ENCODE measurements at regions not wholly inside any gene's neighbourhood (a gene's known extent, or its start where the extent isn't known, plus 50 kb on each side); places are given as distances from the start of the nearest gene placed in this dataset.
A peak's percentile ranks its signal among the peaks of the same experiment; 100 is the strongest.

DNA sequence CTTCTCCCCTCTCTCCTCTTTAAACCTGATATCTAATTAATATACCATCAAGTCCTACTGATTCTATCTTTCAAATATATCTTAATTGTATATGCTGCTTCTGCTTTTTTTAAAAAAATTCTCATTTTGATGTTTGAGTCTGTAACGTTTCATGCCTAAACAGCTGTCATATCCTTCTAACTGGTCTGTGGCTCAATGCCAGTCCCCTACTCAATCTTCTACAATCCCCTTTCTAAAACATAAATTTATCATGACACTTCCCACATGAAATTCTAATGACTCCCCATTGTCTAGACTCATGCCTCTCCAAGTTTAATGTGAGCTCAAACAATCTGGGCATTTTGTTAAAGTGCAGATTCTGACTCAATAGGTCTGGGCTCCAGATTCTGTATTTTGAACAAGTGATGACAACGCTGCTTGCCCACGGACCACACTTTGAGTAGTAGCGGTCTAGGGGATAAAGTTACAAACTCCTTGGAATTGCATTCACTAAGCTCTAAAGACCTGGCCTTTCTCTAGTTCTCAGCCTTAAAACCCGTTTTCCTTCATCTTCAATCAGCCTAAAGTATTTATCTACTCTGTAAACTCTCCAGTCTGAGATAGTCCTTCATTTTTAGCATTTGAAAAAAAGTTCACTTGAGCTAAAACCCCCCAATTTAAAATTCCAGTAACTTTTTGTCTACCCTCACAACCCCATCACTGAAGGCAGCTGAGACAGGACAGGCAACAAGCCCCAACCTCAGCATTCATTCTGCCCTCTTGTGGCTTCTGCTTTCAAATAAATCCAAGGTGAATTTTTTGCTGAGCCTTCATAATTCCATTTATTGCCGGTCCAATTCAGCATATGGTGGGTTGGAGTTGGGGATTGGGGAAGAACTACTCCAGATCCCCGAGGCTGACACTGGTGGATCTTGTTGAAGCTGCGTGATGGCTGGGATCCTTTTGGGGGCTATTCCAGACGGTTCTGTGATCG, 88.1 kb upstream of the THRB start:
- Histone ChIP-seq H3K4me3 (no peak overlapping the region), H3K4me1 (no peaks in the 10 kb centered on the region), H3K36me3 (no peaks in the 10 kb centered on the region), H3K27me3 (no peaks in the 10 kb centered on the region), H3K9me3 (no peaks in the 10 kb centered on the region), H3K27ac (no peak overlapping the region)
- no peak for DNase-seq
- intact Hi-C loops (cut with DNase I) = no loop called here
- TF ChIP-seq, protein P1, sequence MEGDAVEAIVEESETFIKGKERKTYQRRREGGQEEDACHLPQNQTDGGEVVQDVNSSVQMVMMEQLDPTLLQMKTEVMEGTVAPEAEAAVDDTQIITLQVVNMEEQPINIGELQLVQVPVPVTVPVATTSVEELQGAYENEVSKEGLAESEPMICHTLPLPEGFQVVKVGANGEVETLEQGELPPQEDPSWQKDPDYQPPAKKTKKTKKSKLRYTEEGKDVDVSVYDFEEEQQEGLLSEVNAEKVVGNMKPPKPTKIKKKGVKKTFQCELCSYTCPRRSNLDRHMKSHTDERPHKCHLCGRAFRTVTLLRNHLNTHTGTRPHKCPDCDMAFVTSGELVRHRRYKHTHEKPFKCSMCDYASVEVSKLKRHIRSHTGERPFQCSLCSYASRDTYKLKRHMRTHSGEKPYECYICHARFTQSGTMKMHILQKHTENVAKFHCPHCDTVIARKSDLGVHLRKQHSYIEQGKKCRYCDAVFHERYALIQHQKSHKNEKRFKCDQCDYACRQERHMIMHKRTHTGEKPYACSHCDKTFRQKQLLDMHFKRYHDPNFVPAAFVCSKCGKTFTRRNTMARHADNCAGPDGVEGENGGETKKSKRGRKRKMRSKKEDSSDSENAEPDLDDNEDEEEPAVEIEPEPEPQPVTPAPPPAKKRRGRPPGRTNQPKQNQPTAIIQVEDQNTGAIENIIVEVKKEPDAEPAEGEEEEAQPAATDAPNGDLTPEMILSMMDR (IDR thresholded peaks at IDR 0.05) = peak; percentile 22
- ATAC-seq = peak; percentile 37

DNA sequence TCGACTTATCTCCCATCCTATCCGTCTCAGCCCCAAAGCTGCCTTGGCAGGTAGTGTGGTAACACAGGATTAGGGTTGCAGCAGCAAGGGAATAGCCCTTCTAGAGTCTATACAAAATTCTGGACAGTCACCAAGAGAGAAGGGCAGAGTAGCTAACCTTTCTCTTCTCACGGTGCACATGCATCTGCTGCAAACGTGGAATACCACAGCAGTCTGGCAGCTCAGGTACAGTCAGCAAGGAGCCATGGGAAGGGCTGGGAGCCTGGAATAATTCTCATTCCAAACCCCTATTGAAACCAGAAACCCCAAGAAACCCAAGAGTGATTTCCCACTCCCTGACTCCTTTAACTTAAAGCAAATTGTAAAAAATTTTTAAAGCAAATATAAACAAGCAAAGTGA, 92.3 kb upstream of the THRB start:
- intact Hi-C loops (cut with DNase I) = no loop called here
- TF ChIP-seq, protein P1 (IDR thresholded peaks at IDR 0.05) = no peak
- DNase-seq = no peak
- H3K27ac ChIP-seq = no peak overlapping the region
- H3K36me3 ChIP-seq = no peaks in the 10 kb centered on the region
- H3K4me1 ChIP-seq = peaks cover 12% of the 10 kb centered on the region
- H3K27me3 ChIP-seq = no peaks in the 10 kb centered on the region
- H3K9me3 ChIP-seq = no peaks in the 10 kb centered on the region
- no peak overlapping the region for H3K4me3 ChIP-seq
- ATAC-seq = no peak

DNA sequence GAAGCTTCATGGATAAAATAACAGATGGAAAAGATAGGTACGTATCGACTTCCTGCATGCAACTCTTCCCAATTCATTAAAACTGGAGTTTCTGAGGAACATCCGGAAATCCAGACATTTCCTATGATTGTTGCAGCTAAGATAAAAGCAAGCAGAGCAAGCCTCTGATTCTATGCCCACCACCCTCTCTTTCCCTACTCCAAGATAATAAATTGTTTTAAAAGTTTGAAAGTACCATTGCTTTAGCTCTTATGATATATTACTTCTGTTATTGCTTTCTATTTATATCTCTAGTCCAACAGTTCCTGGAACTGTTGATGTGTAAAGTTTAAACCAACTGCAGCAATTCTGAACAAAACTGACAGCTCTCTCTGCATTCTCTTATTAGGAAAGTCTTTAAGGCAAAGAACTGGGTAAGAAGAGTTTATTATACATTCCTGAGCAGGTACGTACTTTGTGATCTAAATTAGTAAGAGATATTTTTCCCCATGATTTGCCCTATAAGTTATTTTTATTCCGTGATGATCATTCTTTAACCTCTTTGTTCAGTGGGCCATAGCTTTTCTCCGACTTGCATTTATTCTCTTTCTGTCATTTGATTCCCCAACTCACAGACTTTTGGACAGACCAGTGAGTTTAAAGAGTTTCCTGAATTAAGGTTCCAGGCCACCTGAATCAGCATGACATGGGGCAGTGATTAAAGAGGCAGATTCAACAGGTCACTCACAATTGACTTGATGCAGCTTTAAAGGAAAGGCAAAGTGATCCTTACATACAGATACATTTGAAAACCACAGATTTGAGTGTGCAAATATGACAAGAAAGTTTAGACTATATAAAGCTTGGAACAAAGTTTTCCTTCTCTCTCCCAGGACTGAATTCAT, 94.2 kb upstream of the THRB start:
- intact Hi-C loops (cut with DNase I) = no loop called here
- ATAC-seq = no peak
- Histone ChIP-seq H3K4me1 (peaks cover 12% of the 10 kb centered on the region), H3K27me3 (no peaks in the 10 kb centered on the region), H3K36me3 (no peaks in the 10 kb centered on the region), H3K4me3 (no peak overlapping the region), H3K27ac (no peak overlapping the region), H3K9me3 (no peaks in the 10 kb centered on the region)
- no peak for DNase-seq
- TF ChIP-seq, protein P1 (IDR thresholded peaks at IDR 0.05) = no peak

DNA sequence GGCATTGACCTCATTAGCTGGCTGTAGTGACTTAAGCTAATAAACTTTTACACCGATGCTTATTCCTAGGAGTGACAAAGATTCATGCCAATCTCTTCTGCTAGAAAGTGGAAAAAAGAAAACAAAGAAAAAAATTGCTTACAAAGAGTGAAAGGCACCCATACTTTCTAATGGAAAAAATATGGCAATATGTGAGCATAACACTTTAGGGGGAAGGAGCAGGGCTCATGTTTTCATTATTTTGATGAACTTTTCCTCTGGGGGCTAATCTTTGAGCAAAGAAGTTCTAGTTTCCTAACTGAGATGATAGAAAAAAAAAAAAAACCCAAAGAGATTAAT, 94.8 kb upstream of the THRB start:
- Histone ChIP-seq H3K27me3 (no peaks in the 10 kb centered on the region), H3K36me3 (no peaks in the 10 kb centered on the region), H3K27ac (no peak overlapping the region), H3K4me3 (no peak overlapping the region), H3K9me3 (no peaks in the 10 kb centered on the region), H3K4me1 (peaks cover 12% of the 10 kb centered on the region)
- intact Hi-C loops (cut with DNase I) = no loop called here
- DNase-seq (no peak), ATAC-seq (no peak)
- TF ChIP-seq, protein P1 (IDR thresholded peaks at IDR 0.05) = no peak

DNA sequence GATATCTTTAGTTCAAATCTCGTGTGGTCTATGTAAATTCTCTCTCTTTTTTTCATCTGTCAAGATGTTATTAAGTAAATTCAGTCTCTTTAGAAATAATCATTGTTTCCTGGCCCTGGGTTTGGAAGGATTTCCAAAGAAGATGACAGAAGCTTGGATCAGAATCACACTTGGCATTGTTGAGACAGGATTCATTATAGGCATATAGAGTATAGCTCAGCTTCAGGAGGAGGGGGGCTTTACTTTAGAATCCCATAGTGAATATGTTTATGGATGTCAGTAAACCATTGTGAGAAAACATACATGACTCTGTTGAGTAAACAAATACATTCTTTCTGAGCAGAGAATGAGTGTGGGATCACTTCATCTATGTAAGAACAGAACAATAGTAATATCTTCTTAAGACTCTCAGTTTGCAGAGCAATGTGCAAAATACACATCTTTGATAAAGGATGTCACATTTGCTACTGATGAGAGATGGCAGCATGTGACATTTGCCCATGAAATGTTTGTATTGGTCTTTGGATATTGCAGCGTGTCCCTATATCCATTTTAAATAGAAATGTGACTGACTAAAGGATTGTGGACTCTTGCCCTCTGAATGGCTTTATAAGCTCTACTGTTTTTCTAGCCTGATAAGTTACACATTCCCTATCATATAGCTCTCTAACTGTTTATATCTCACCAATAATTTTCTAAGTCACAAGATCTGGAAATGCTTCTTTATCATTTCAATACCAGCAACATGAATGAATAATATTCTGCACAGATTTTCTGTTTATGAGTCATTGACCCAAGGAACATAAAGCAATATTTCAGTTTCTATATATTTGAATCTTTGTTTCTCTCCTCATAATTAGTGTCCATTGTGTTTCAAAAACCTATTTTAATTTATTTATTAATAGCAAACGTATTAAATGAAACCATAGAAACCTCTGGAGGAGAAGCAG, 95.6 kb upstream of the THRB start:
- Histone ChIP-seq H3K27ac (no peak overlapping the region), H3K4me1 (peaks cover 12% of the 10 kb centered on the region), H3K27me3 (no peaks in the 10 kb centered on the region), H3K4me3 (no peak overlapping the region), H3K9me3 (no peaks in the 10 kb centered on the region), H3K36me3 (no peaks in the 10 kb centered on the region)
- DNase-seq (no peak), ATAC-seq (no peak)
- intact Hi-C loops (cut with DNase I) = no loop called here
- TF ChIP-seq, protein P1 (IDR thresholded peaks at IDR 0.05) = no peak
